Kidney glomerular epithelial cell (primary cell): ENCODE measurements at regions not wholly inside any gene's neighbourhood (a gene's known extent, or its start where the extent isn't known, plus 50 kb on each side); places are given as distances from the start of the nearest gene placed in this dataset.

Source experiments
- DNase-seq: peaks from one replicate; lab custom pipeline; 2025; lab: John Stamatoyannopoulos, UW

- no peak for DNase-seq
These were observed 59.1 kb upstream of the PPP1R3C start for GRCh38 chr10:91691981-91692380.

DNA sequence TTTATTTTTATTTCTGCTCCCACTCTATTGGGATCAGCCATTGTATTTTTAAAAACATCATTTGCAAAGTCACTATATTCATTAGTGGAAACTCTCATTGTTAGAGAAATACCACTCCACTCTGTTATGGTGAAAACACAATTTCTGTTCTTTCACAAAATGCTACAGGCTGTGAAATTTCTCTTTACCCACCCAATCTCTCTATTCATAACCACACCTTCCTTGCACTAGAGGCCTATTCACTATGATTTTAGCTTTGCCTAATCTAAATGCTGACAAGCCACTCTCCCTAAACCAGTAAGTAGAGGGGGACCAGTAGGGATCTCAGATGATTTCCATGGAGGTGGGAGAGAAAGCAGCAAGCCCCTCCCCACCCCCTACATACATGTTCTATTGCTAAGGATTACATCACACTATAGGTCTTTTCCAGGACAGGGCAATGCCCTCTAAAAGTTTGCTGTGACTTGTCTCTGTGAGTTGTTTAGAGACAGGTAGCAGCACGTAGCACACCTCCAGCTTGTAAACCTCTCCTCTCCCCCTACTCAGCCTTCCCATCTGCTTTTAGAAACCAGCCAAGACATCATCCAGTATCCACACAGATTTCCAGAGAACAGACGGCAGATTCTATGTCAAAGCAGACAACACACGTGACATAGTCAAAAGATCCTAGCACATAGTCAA lies 58.3 kb upstream of the PPP1R3C start:
- DNase-seq = no peak

DNA sequence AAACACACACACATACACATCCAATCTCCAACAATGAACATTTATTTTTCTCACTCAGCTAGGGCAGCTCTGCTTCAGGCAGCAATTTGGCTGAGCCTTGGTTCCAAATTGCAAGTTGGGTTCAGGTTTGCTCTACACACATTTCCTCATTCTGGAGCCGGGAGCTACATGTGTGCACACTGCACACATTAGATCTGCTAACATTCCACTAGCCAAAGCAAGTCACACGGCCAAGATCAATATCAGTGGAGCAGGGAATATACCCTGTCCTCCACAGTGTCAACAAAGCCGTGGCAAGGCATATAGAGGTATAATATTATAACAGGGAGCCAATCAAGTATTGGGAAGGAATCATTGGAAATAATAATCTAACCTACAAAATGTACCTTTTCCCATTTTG lies 57.5 kb upstream of the PPP1R3C start:
- no peak for DNase-seq

GRCh38 chr10:91689731-91690168 lies 56.9 kb upstream of the PPP1R3C start:
- DNase-seq = no peak

DNA sequence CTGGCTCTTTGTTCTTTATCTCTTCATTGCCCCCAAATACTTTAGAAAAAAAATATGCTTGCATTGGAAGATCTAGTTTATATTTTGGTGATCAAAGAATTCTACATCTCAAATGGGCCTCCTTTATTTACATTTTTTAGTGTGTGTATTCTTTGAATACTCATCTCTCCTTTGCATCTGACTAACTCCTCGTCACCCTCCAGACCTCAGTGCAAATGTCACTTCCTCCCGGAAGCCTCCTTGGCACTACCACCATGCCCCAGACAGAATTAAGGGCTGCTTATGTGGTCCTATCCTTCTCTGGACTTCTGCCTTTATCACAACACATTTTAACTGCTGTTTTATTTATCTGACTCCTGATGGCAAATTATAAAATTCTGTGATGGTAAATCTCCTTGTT lies 52.0 kb upstream of the PPP1R3C start:
- no peak for DNase-seq

DNA sequence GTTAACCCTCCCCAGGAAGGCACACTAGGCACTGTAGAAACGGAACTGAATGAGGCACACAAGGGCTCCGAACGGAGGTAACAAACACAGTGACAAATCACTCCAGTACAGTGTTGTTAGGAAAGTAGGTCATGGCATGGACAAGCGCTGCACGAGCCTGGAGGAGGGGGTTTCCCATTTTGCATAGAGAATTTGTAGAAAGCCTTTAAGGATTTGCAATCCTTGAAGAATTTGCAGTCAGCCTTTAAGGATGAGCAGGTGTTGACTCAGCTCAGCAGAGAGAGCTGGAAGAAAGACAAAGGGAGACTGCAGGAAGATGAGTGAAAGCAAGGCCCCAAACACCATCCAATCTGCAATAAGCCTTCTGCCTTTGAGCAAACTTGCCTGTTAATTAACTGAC lies 51.1 kb upstream of the PPP1R3C start:
- DNase-seq = peak; percentile 74

DNA sequence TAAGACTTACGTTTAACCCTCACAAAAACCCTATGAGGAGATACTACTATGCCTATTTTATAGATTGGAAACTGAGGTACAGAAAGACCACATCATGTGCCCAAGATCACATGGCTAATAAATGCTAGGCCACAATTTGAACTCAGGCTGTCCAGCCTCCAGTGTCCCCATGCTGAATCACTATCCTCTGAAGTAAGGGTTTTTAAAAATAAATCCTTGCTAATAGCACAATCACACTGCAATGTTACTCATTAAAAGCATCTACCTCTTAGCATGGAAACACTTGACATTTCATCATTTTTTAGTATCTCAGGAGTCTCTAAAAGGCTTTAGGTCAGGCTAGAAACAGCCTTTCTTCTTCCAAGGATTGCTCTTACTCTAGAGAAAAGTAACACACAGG lies 50.0 kb upstream of the PPP1R3C start:
- DNase-seq = no peak
